ENCODE measurements at regions not wholly inside any gene's neighbourhood (a gene's known extent, or its start where the extent isn't known, plus 50 kb on each side); places are given as distances from the start of the nearest gene placed in this dataset.

DNA sequence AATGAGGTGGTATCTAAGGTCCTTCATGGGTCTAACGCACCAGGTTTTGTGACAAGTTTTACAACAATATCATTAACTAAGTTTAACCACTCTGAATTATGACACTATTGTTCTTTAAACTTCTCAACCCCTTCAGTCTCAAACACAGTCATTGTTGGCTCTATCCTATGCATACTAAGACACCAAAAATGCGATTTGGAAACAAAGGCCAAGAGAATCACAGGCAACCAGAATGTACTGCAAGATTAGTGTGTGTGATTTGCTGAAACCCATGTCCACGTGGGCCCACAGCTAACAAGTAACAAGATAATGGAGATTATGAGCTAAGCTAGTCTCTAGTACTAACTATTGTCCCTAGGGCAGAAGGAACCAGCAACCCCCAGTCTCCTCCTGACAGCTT is 142.2 kb upstream of the RANBP3L start:
- TF ChIP-seq EZH2 (IDR thresholded peaks at IDR 0.05) (no peak), POLR2AphosphoS5 (IDR thresholded peaks at IDR 0.05; ENCODE audit: borderline replicate concordance, low read depth, low read length) (no peak)
